LNCAP (cell line): ENCODE measurements at regions not wholly inside any gene's neighbourhood (a gene's known extent, or its start where the extent isn't known, plus 50 kb on each side); places are given as distances from the start of the nearest gene placed in this dataset.

Experiments used
- CTCF ChIP-seq: fragments of 450-650 bp; IDR thresholded peaks from 2 replicates; pipeline ENCODE4 v1.5.1; 2017; ENCODE audit warnings: mild to moderate bottlenecking

GRCh38 chr3:125692361-125692760 lies 97.1 kb upstream of the OSBPL11 start:
- no peak for TF ChIP-seq CTCF

GRCh38 chr3:125693887-125694286 lies 98.6 kb upstream of the OSBPL11 start:
- no peak for TF ChIP-seq CTCF

GRCh38 chr3:125694761-125695294 lies 99.5 kb upstream of the OSBPL11 start:
- no peak for TF ChIP-seq CTCF

GRCh38 chr3:125695688-125696087 lies 100.4 kb upstream of the OSBPL11 start:
- no peak for TF ChIP-seq CTCF

GRCh38 chr3:125697979-125698640 lies 102.8 kb upstream of the OSBPL11 start:
- TF ChIP-seq CTCF = 0 out of 2 replicates have a peak, but pooled peaks have one; percentile 8

- no peak for TF ChIP-seq CTCF
Measured at GRCh38 chr3:125715651-125716050, 120.4 kb upstream of the OSBPL11 start.

- TF ChIP-seq CTCF = no peak
Measured at GRCh38 chr3:125767641-125768040, 172.3 kb upstream of the OSBPL11 start.
